ENCODE measurements at regions not wholly inside any gene's neighbourhood (a gene's known extent, or its start where the extent isn't known, plus 50 kb on each side); places are given as distances from the start of the nearest gene placed in this dataset.
A peak's percentile ranks its signal among the peaks of the same experiment; 100 is the strongest.

GRCh38 chr3:81839504-81840094, 78.2 kb upstream of the GBE1 start:
- Histone ChIP-seq H2BK5ac (ENCODE audit: low read depth, low read length, poor library complexity) (no peak overlapping the region), H3K36me3 (ENCODE audit: control insufficient read depth in 1 of 2, insufficient read depth in 2 of 2, low read length in 2 of 2) (no peaks in the 10 kb centered on the region), H3K79me1 (ENCODE audit: low read length) (no peaks in the 10 kb centered on the region), H3K4ac (ENCODE audit: low read depth, low read length) (no peak overlapping the region), H4K91ac (ENCODE audit: low read depth, low read length) (no peak overlapping the region), H3K9ac (ENCODE audit: low read length) (no peak overlapping the region), H4K8ac (ENCODE audit: low read depth, low read length) (no peak overlapping the region), H3K4me2 (ENCODE audit: low read length) (no peak overlapping the region), H3K4me3 (ENCODE audit: low read depth, low read length) (no peak overlapping the region), H2AFZ (ENCODE audit: insufficient read depth, low read length, poor library complexity) (no peak overlapping the region), H3K4me1 (ENCODE audit: control insufficient read depth in 1 of 2, insufficient read depth in 2 of 2, low read length in 2 of 2) (no peaks in the 10 kb centered on the region), H2BK12ac (ENCODE audit: low read length) (no peak overlapping the region), H3K27ac (ENCODE audit: low read depth, low read length) (no peak overlapping the region), H3K18ac (ENCODE audit: low read length) (no peak overlapping the region), H3K27me3 (ENCODE audit: insufficient read depth, low read length) (no peaks in the 10 kb centered on the region), H2AK5ac (ENCODE audit: low read length) (no peak overlapping the region), H3K79me2 (ENCODE audit: control insufficient read depth, insufficient read depth, low read length, poor library complexity) (no peaks in the 10 kb centered on the region), H3K9me3 (ENCODE audit: insufficient read depth, low read depth, low read length) (no peaks in the 10 kb centered on the region), H3K23ac (ENCODE audit: low read length) (no peak overlapping the region), H2BK120ac (ENCODE audit: insufficient read depth, low read length, poor library complexity) (no peak overlapping the region), H3K14ac (ENCODE audit: low read length) (no peak overlapping the region), H4K12ac (ENCODE audit: low read depth, low read length) (no peak overlapping the region)
- WGBS (ENCODE audit: extremely low coverage, insufficient coverage, insufficient read length) = no CpG with 5 or more reads among the region's 4 CpGs
- no peak for DNase-seq

- no peak overlapping the region for H3K27ac ChIP-seq (ENCODE audit: low read depth, low read length)
- WGBS (ENCODE audit: extremely low coverage, insufficient coverage, insufficient read length) = no CpG with 5 or more reads among the region's 1 CpG
- no peaks in the 10 kb centered on the region for H3K36me3 ChIP-seq (ENCODE audit: control insufficient read depth in 1 of 2, insufficient read depth in 2 of 2, low read length in 2 of 2)
- no peaks in the 10 kb centered on the region for H3K79me2 ChIP-seq (ENCODE audit: control insufficient read depth, insufficient read depth, low read length, poor library complexity)
- no peak overlapping the region for H3K4me2 ChIP-seq (ENCODE audit: low read length)
- H3K23ac ChIP-seq (ENCODE audit: low read length) = no peak overlapping the region
- no peak overlapping the region for H3K9ac ChIP-seq (ENCODE audit: low read length)
- H3K79me1 ChIP-seq (ENCODE audit: low read length) = no peaks in the 10 kb centered on the region
- H2AK5ac ChIP-seq (ENCODE audit: low read length) = no peak overlapping the region
- H2AFZ ChIP-seq (ENCODE audit: insufficient read depth, low read length, poor library complexity) = no peak overlapping the region
- H3K4me3 ChIP-seq (ENCODE audit: low read depth, low read length) = no peak overlapping the region
- H4K12ac ChIP-seq (ENCODE audit: low read depth, low read length) = no peak overlapping the region
- H3K9me3 ChIP-seq (ENCODE audit: insufficient read depth, low read depth, low read length) = no peaks in the 10 kb centered on the region
- no peak for DNase-seq
- no peaks in the 10 kb centered on the region for H3K27me3 ChIP-seq (ENCODE audit: insufficient read depth, low read length)
- no peak overlapping the region for H4K91ac ChIP-seq (ENCODE audit: low read depth, low read length)
- no peak overlapping the region for H2BK12ac ChIP-seq (ENCODE audit: low read length)
- H3K4ac ChIP-seq (ENCODE audit: low read depth, low read length) = no peak overlapping the region
- H4K8ac ChIP-seq (ENCODE audit: low read depth, low read length) = no peak overlapping the region
- no peak overlapping the region for H3K18ac ChIP-seq (ENCODE audit: low read length)
- no peak overlapping the region for H3K14ac ChIP-seq (ENCODE audit: low read length)
- H2BK5ac ChIP-seq (ENCODE audit: low read depth, low read length, poor library complexity) = no peak overlapping the region
- no peaks in the 10 kb centered on the region for H3K4me1 ChIP-seq (ENCODE audit: control insufficient read depth in 1 of 2, insufficient read depth in 2 of 2, low read length in 2 of 2)
- no peak overlapping the region for H2BK120ac ChIP-seq (ENCODE audit: insufficient read depth, low read length, poor library complexity)
These were observed 77.0 kb upstream of the GBE1 start for GRCh38 chr3:81838457-81838856.

GRCh38 chr3:81837071-81837593, 75.7 kb upstream of the GBE1 start:
- Histone ChIP-seq H3K4me2 (ENCODE audit: low read length) (no peak overlapping the region), H3K18ac (ENCODE audit: low read length) (no peak overlapping the region), H3K4me1 (ENCODE audit: control insufficient read depth in 1 of 2, insufficient read depth in 2 of 2, low read length in 2 of 2) (no peaks in the 10 kb centered on the region), H3K27ac (ENCODE audit: low read depth, low read length) (no peak overlapping the region), H4K8ac (ENCODE audit: low read depth, low read length) (no peak overlapping the region), H3K9me3 (ENCODE audit: insufficient read depth, low read depth, low read length) (no peaks in the 10 kb centered on the region), H4K91ac (ENCODE audit: low read depth, low read length) (no peak overlapping the region), H2AFZ (ENCODE audit: insufficient read depth, low read length, poor library complexity) (no peak overlapping the region), H2BK120ac (ENCODE audit: insufficient read depth, low read length, poor library complexity) (no peak overlapping the region), H3K4me3 (ENCODE audit: low read depth, low read length) (no peak overlapping the region), H2BK5ac (ENCODE audit: low read depth, low read length, poor library complexity) (no peak overlapping the region), H3K14ac (ENCODE audit: low read length) (no peak overlapping the region), H2BK12ac (ENCODE audit: low read length) (no peak overlapping the region), H4K12ac (ENCODE audit: low read depth, low read length) (no peak overlapping the region), H2AK5ac (ENCODE audit: low read length) (no peak overlapping the region), H3K23ac (ENCODE audit: low read length) (no peak overlapping the region), H3K79me1 (ENCODE audit: low read length) (no peaks in the 10 kb centered on the region), H3K27me3 (ENCODE audit: insufficient read depth, low read length) (no peaks in the 10 kb centered on the region), H3K9ac (ENCODE audit: low read length) (no peak overlapping the region), H3K79me2 (ENCODE audit: control insufficient read depth, insufficient read depth, low read length, poor library complexity) (no peaks in the 10 kb centered on the region), H3K36me3 (ENCODE audit: control insufficient read depth in 1 of 2, insufficient read depth in 2 of 2, low read length in 2 of 2) (no peaks in the 10 kb centered on the region), H3K4ac (ENCODE audit: low read depth, low read length) (no peak overlapping the region)
- WGBS (ENCODE audit: extremely low coverage, insufficient coverage, insufficient read length) = no CpG with 5 or more reads among the region's 6 CpGs
- peak in 1 of 2 donors; percentile 3 for DNase-seq

- Histone ChIP-seq H3K79me1 (ENCODE audit: low read length) (no peaks in the 10 kb centered on the region), H3K14ac (ENCODE audit: low read length) (no peak overlapping the region), H3K23ac (ENCODE audit: low read length) (no peak overlapping the region), H3K4me2 (ENCODE audit: low read length) (no peak overlapping the region), H4K91ac (ENCODE audit: low read depth, low read length) (no peak overlapping the region), H2BK120ac (ENCODE audit: insufficient read depth, low read length, poor library complexity) (no peak overlapping the region), H2BK12ac (ENCODE audit: low read length) (no peak overlapping the region), H4K8ac (ENCODE audit: low read depth, low read length) (no peak overlapping the region), H3K18ac (ENCODE audit: low read length) (no peak overlapping the region), H3K79me2 (ENCODE audit: control insufficient read depth, insufficient read depth, low read length, poor library complexity) (no peaks in the 10 kb centered on the region), H3K27me3 (ENCODE audit: insufficient read depth, low read length) (no peaks in the 10 kb centered on the region), H2AK5ac (ENCODE audit: low read length) (no peak overlapping the region), H3K4me3 (ENCODE audit: low read depth, low read length) (no peak overlapping the region), H3K9ac (ENCODE audit: low read length) (no peak overlapping the region), H3K27ac (ENCODE audit: low read depth, low read length) (no peak overlapping the region), H2BK5ac (ENCODE audit: low read depth, low read length, poor library complexity) (no peak overlapping the region), H3K9me3 (ENCODE audit: insufficient read depth, low read depth, low read length) (no peaks in the 10 kb centered on the region), H2AFZ (ENCODE audit: insufficient read depth, low read length, poor library complexity) (no peak overlapping the region), H3K4ac (ENCODE audit: low read depth, low read length) (no peak overlapping the region), H4K12ac (ENCODE audit: low read depth, low read length) (no peak overlapping the region), H3K4me1 (ENCODE audit: control insufficient read depth in 1 of 2, insufficient read depth in 2 of 2, low read length in 2 of 2) (no peaks in the 10 kb centered on the region), H3K36me3 (ENCODE audit: control insufficient read depth in 1 of 2, insufficient read depth in 2 of 2, low read length in 2 of 2) (no peaks in the 10 kb centered on the region)
- no peak for DNase-seq
These were observed 68.5 kb upstream of the GBE1 start for GRCh38 chr3:81829937-81830336.

Data from trophoblast cell (in vitro differentiated cells and primary cell).